ENCODE measurements at regions not wholly inside any gene's neighbourhood (a gene's known extent, or its start where the extent isn't known, plus 50 kb on each side); places are given as distances from the start of the nearest gene placed in this dataset.

- no peak for TF ChIP-seq CTCF (IDR thresholded peaks at IDR 0.05 in 4 of 5, conservative IDR thresholded peaks at IDR 0.05 in 1 of 5)
- TF ChIP-seq POLR2A (IDR thresholded peaks at IDR 0.05) = no peak
Observed at GRCh38 chr2:167767830-167768229, 479.6 kb downstream of the STK39 start.

Measured in gastrocnemius medialis (tissue), 4 donors.